ENCODE measurements at regions not wholly inside any gene's neighbourhood (a gene's known extent, or its start where the extent isn't known, plus 50 kb on each side); places are given as distances from the start of the nearest gene placed in this dataset.
"Not testable (repeated sequence)": the region's sequence is repeated elsewhere in the genome, so short reads cannot be mapped to it uniquely, and the experiment has no call there.

- Histone ChIP-seq H3K36me3 (ENCODE audit: insufficient read depth, low read depth, low read length) (no peaks in the 10 kb centered on the region), H3K9me3 (ENCODE audit: insufficient read depth, low read depth, low read length) (peaks cover 27% of the 10 kb centered on the region), H3K4me3 (ENCODE audit: low read length) (peak overlapping the region; percentile 34), H3K9ac (ENCODE audit: low read depth, low read length) (no peak overlapping the region), H3K27me3 (ENCODE audit: insufficient read depth, low read length) (no peaks in the 10 kb centered on the region), H3K27ac (ENCODE audit: low read length) (peak overlapping the region; percentile 48), H3K4me1 (ENCODE audit: insufficient read depth, low read length) (peaks cover 23% of the 10 kb centered on the region; the same call in 1 of the 2 replicates)
Observed at GRCh38 chr2:62326735-62327134, 130.8 kb downstream of the B3GNT2 start.

- Histone ChIP-seq H3K4me3 (ENCODE audit: low read length) (no peak overlapping the region), H3K9me3 (ENCODE audit: insufficient read depth, low read depth, low read length) (peaks cover 27% of the 10 kb centered on the region), H3K9ac (ENCODE audit: low read depth, low read length) (no peak overlapping the region), H3K27me3 (ENCODE audit: insufficient read depth, low read length) (no peaks in the 10 kb centered on the region), H3K36me3 (ENCODE audit: insufficient read depth, low read depth, low read length) (no peaks in the 10 kb centered on the region), H3K4me1 (ENCODE audit: insufficient read depth, low read length) (peaks cover 34% of the 10 kb centered on the region), H3K27ac (ENCODE audit: low read length) (no peak overlapping the region)
Observed at GRCh38 chr2:62325398-62325797, 129.5 kb downstream of the B3GNT2 start.

- Histone ChIP-seq H3K9ac (ENCODE audit: low read depth, low read length) (peak overlapping the region; percentile 32; the same call in 1 of the 2 replicates), H3K27me3 (ENCODE audit: insufficient read depth, low read length) (no peaks in the 10 kb centered on the region), H3K4me3 (ENCODE audit: low read length) (peak overlapping the region; percentile 15; the same call in 1 of the 2 replicates), H3K4me1 (ENCODE audit: insufficient read depth, low read length) (peaks cover 25% of the 10 kb centered on the region), H3K9me3 (ENCODE audit: insufficient read depth, low read depth, low read length) (peaks cover 18% of the 10 kb centered on the region), H3K27ac (ENCODE audit: low read length) (no peak overlapping the region), H3K36me3 (ENCODE audit: insufficient read depth, low read depth, low read length) (no peaks in the 10 kb centered on the region)
Observed at GRCh38 chr2:62321380-62322289, 125.7 kb downstream of the B3GNT2 start.

GRCh38 chr2:62320657-62321357 lies 124.9 kb downstream of the B3GNT2 start:
- Histone ChIP-seq H3K36me3 (ENCODE audit: insufficient read depth, low read depth, low read length) (no peaks in the 10 kb centered on the region), H3K9me3 (ENCODE audit: insufficient read depth, low read depth, low read length) (peaks cover 11% of the 10 kb centered on the region), H3K4me3 (ENCODE audit: low read length) (peak overlapping the region; percentile 15; the same call in 1 of the 2 replicates), H3K9ac (ENCODE audit: low read depth, low read length) (peak overlapping the region; percentile 9; the same call in 1 of the 2 replicates), H3K27me3 (ENCODE audit: insufficient read depth, low read length) (no peaks in the 10 kb centered on the region), H3K27ac (ENCODE audit: low read length) (peak overlapping the region; percentile 2), H3K4me1 (ENCODE audit: insufficient read depth, low read length) (peaks cover 21% of the 10 kb centered on the region)

- H3K4me1 ChIP-seq (ENCODE audit: insufficient read depth, low read length), result peaks cover 21% of the 10 kb centered on the region
- H3K27me3 ChIP-seq (ENCODE audit: insufficient read depth, low read length); H3K27ac ChIP-seq (ENCODE audit: low read length); H3K9me3 ChIP-seq (ENCODE audit: insufficient read depth, low read depth, low read length); H3K4me3 ChIP-seq (ENCODE audit: low read length); H3K9ac ChIP-seq (ENCODE audit: low read depth, low read length); H3K36me3 ChIP-seq (ENCODE audit: insufficient read depth, low read depth, low read length): not testable (repeated sequence)
Observed at GRCh38 chr2:62320137-62320536, 124.2 kb downstream of the B3GNT2 start.

- Histone ChIP-seq H3K27me3 (ENCODE audit: insufficient read depth, low read length) (no peaks in the 10 kb centered on the region), H3K4me1 (ENCODE audit: insufficient read depth, low read length) (peaks cover 21% of the 10 kb centered on the region), H3K9me3 (ENCODE audit: insufficient read depth, low read depth, low read length) (no peaks in the 10 kb centered on the region), H3K36me3 (ENCODE audit: insufficient read depth, low read depth, low read length) (no peaks in the 10 kb centered on the region), H3K27ac (ENCODE audit: low read length) (no peak overlapping the region), H3K4me3 (ENCODE audit: low read length) (no peak overlapping the region), H3K9ac (ENCODE audit: low read depth, low read length) (no peak overlapping the region)
Observed at GRCh38 chr2:62319070-62319469, 123.2 kb downstream of the B3GNT2 start.

GRCh38 chr2:62315476-62315875 lies 119.6 kb downstream of the B3GNT2 start:
- H3K4me3 ChIP-seq (ENCODE audit: low read length), result no peak overlapping the region
- H3K27me3 ChIP-seq (ENCODE audit: insufficient read depth, low read length), result no peaks in the 10 kb centered on the region
- H3K9ac ChIP-seq (ENCODE audit: low read depth, low read length), result no peak overlapping the region

GRCh38 chr2:62314291-62314690 lies 118.4 kb downstream of the B3GNT2 start:
- Histone ChIP-seq H3K4me3 (ENCODE audit: low read length) (no peak overlapping the region), H3K36me3 (ENCODE audit: insufficient read depth, low read depth, low read length) (no peaks in the 10 kb centered on the region), H3K9ac (ENCODE audit: low read depth, low read length) (no peak overlapping the region), H3K4me1 (ENCODE audit: insufficient read depth, low read length) (peaks cover 9% of the 10 kb centered on the region), H3K27me3 (ENCODE audit: insufficient read depth, low read length) (no peaks in the 10 kb centered on the region), H3K9me3 (ENCODE audit: insufficient read depth, low read depth, low read length) (no peaks in the 10 kb centered on the region), H3K27ac (ENCODE audit: low read length) (no peak overlapping the region)

More at GRCh38 chr2:62315476-62315875, 119.6 kb downstream of the B3GNT2 start:
- Histone ChIP-seq H3K27ac (ENCODE audit: low read length) (no peak overlapping the region), H3K36me3 (ENCODE audit: insufficient read depth, low read depth, low read length) (no peaks in the 10 kb centered on the region), H3K4me1 (ENCODE audit: insufficient read depth, low read length) (peaks cover 3% of the 10 kb centered on the region), H3K9me3 (ENCODE audit: insufficient read depth, low read depth, low read length) (no peaks in the 10 kb centered on the region)

GRCh38 chr2:62313449-62314227 lies 117.7 kb downstream of the B3GNT2 start:
- no peak overlapping the region for H3K9ac ChIP-seq (ENCODE audit: low read depth, low read length)
- H3K27ac ChIP-seq (ENCODE audit: low read length), result no peak overlapping the region

GRCh38 chr2:62309465-62310091 lies 113.7 kb downstream of the B3GNT2 start:
- Histone ChIP-seq H3K27me3 (ENCODE audit: insufficient read depth, low read length) (no peaks in the 10 kb centered on the region), H3K4me3 (ENCODE audit: low read length) (no peak overlapping the region), H3K27ac (ENCODE audit: low read length) (no peak overlapping the region), H3K4me1 (ENCODE audit: insufficient read depth, low read length) (peaks cover 15% of the 10 kb centered on the region), H3K36me3 (ENCODE audit: insufficient read depth, low read depth, low read length) (no peaks in the 10 kb centered on the region), H3K9ac (ENCODE audit: low read depth, low read length) (peak overlapping the region; percentile 1; the same call in 1 of the 2 replicates), H3K9me3 (ENCODE audit: insufficient read depth, low read depth, low read length) (no peaks in the 10 kb centered on the region)

More at GRCh38 chr2:62313449-62314227, 117.7 kb downstream of the B3GNT2 start:
- H3K4me3 ChIP-seq (ENCODE audit: low read length), result no peak overlapping the region
- peaks cover 8% of the 10 kb centered on the region for H3K4me1 ChIP-seq (ENCODE audit: insufficient read depth, low read length)
- H3K27me3 ChIP-seq (ENCODE audit: insufficient read depth, low read length), result no peaks in the 10 kb centered on the region
- no peaks in the 10 kb centered on the region for H3K36me3 ChIP-seq (ENCODE audit: insufficient read depth, low read depth, low read length)
- H3K9me3 ChIP-seq (ENCODE audit: insufficient read depth, low read depth, low read length), result no peaks in the 10 kb centered on the region

GRCh38 chr2:62309081-62309464 lies 113.2 kb downstream of the B3GNT2 start:
- Histone ChIP-seq H3K4me3 (ENCODE audit: low read length) (no peak overlapping the region), H3K27ac (ENCODE audit: low read length) (no peak overlapping the region), H3K4me1 (ENCODE audit: insufficient read depth, low read length) (peaks cover 15% of the 10 kb centered on the region), H3K9ac (ENCODE audit: low read depth, low read length) (no peak overlapping the region), H3K9me3 (ENCODE audit: insufficient read depth, low read depth, low read length) (no peaks in the 10 kb centered on the region), H3K36me3 (ENCODE audit: insufficient read depth, low read depth, low read length) (no peaks in the 10 kb centered on the region), H3K27me3 (ENCODE audit: insufficient read depth, low read length) (no peaks in the 10 kb centered on the region)

Data from iPS-20b (cell line).